SK-N-MC (cell line): ENCODE measurements at regions not wholly inside any gene's neighbourhood (a gene's known extent, or its start where the extent isn't known, plus 50 kb on each side); places are given as distances from the start of the nearest gene placed in this dataset.

Experiments used
- EZH2 ChIP-seq: fragments of 200-600 bp; sonication (generic); IDR thresholded peaks from one replicate; pipeline ENCODE4 v1.6.1; 2017; ENCODE audit warnings: antibody characterized with exemption
- FOXP2 ChIP-seq: optimal IDR thresholded peaks from 2 replicates; pipeline ENCODE3; 2011; ENCODE audit warnings: mild to moderate bottlenecking, moderate library complexity; ENCODE audit not compliant: insufficient read depth; ENCODE audit errors: extremely low read length, control extremely low read depth
- POLR2AphosphoS5 ChIP-seq: IDR thresholded peaks from 2 replicates; pipeline ENCODE4 v1.6.1; 2012; ENCODE audit warnings: mild to moderate bottlenecking, low read depth, low read length, borderline replicate concordance

DNA sequence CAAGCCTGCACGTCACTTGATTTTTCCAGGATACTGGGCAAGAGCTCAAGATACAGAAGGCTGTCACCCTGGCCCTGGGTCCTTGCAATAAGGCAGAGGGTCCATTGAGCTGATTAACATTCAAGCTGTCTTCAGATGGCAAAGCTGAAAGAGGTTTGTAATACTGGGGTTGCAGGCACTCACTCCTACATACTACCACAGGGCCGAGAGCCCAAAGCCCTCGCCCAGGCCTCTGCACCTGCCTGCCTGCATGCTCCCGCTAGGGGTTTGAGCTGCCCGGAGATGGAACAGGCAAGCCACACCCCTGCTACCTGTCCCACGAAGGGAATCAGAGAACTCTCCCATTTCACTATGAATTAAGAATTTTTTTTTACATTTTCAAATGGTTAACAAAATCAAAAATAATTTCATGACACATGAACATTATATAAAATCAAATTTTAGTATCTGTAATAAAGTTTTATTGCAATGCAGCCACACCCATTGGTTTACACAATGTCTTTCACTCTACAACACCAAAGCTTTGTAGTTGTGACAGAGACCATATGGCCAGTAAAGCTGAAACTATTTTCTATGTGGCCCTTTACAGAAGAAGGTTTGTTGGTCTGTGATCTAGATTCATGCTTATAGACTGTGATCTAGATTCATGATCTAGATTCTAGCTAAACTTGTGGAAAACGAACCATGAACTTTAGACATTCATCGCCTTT, 530.4 kb upstream of the IGFBP7 start:
- no peak for TF ChIP-seq EZH2
- TF ChIP-seq POLR2AphosphoS5, result no peak
- no peak for TF ChIP-seq FOXP2
